Activated CD8-positive, alpha-beta memory T cell treated with anti-CD3 and anti-CD28 coated beads, Interleukin-2, amount 50 U/mL, for 24 hours (primary cell): ENCODE measurements at regions not wholly inside any gene's neighbourhood (a gene's known extent, or its start where the extent isn't known, plus 50 kb on each side); places are given as distances from the start of the nearest gene placed in this dataset.
"Not testable (repeated sequence)": the region's sequence is repeated elsewhere in the genome, so short reads cannot be mapped to it uniquely, and the experiment has no call there.

Experiments
- DNase-seq: peaks from one replicate; pipeline ENCODE4 v3.0.0-alpha.2; 2020; ENCODE audit errors: extremely low read depth

DNA sequence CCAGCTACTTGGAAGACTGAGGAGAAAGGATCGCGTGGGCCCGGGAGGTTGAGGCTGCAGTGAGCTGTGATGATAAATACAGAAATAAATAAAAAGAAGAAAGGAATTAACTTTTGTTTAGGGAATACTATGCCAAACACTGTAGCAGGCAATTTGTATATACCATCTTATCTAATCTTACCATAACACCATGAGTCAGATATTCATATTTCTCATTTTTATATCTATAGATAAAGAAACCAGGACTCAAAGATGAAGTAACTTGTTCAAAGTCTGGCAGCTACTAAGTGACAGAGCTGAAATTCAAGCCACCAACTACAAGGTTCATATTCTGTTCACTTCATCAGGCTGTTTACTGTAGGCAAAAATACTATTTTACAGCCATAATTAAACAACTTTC, 119.2 kb upstream of the SLC39A10 start:
- no peak for DNase-seq

DNA sequence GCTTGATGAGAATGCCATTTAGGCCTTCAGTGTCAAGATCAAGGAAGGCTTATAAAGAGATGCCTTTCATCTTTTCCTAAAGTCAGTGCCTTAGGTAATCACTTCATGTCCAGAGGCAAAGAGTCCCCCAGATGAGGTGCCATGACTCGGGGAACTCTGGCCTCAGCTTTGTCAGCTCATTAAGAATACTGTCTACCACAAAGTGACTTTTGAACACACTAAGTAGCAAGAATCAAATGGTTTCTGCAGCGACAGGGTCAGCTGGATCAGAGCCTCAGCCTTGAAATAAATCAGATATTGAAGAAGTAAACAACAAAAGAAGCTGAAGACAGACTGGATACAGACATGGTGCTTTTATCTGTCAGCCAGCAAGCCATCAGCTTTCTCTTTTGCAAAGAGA, 120.1 kb upstream of the SLC39A10 start:
- no peak for DNase-seq

DNA sequence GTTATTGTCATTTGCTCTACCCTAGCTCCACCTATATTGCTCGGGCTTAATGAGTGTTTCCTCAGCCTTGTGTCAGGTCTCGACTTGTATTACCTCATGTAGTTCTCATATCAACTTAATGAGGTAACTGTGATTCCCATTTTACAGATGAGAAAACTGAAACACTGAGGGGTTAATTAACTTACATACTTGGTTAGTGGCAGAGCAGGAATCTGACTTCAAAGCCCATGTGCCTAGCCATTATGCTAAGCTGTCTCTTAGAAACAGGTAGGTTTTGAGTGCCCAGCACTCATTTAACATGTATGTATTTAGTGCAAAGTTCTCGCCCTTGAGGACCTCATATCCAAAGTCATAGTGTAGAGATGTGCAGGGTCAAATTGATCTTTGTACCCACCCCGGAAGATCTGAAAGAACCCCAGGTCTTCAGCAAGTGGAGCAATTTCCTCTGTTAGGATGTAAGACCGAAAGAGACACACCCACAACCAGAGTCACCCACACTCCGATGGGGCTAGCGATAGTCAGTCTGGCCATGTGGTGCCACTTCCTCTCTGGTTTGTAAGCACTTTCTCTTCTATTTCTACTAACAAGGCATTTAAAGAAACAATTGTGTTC, 121.0 kb upstream of the SLC39A10 start:
- DNase-seq = peak; percentile 39

DNA sequence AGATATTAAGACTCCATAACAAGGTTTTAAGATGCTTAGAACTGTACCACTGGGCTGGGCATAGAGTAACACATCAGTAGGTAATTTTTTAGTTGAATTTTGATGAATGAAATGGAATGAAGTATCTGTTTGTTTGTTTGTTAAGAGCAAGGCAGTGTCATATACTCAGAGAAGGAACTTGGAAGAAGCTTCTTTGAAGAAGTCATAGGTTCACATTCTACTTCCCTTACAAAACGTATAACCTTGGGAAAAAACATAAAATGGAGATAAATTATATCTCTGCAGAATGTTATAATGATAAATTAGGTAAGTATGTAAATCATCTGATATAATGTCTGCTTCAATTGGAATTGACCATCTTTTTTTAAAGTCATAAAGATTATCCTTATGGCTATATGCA, 122.1 kb upstream of the SLC39A10 start:
- no peak for DNase-seq

DNA sequence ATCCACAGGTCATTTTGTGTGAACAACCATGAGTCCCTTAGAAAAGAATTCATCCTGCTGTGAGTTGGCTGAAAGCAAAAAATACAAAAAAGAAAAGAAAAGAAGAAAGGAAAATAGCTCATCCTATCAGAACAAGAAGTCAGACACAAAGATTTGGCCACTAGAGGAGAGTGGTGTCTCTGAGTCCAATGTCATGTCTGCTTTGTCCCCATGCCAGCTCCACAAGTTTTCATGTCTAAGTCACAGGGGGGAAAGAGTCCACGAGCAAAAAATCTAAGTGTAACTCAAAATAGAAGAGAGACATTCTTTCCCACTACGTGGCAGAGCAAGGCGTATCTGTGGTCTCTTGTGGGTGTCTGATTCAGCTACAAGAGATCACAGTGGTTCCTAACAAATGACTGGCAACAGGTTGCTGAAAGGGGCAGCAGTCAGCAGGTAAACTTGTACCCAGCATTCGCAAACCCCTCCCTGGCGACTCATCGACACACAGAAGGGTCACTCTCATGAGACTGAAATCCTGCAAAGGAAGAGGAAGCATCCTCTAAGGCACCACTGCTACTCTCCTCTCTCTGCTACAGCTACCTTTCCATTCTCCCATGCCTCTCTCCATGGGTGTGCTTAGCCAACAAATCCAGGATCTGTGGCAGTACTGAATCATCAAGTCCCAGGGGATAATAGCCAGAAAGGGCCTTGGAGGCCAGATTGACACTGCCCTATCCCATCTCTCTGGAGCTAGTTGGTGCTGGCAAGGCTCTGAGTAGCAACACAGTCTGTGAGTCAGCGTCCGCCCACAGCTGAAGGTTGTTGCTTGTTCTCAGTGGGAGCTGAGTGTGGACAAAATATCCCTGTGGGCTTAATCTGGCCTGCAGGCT, 123.0 kb upstream of the SLC39A10 start:
- DNase-seq = peak; percentile 42

DNA sequence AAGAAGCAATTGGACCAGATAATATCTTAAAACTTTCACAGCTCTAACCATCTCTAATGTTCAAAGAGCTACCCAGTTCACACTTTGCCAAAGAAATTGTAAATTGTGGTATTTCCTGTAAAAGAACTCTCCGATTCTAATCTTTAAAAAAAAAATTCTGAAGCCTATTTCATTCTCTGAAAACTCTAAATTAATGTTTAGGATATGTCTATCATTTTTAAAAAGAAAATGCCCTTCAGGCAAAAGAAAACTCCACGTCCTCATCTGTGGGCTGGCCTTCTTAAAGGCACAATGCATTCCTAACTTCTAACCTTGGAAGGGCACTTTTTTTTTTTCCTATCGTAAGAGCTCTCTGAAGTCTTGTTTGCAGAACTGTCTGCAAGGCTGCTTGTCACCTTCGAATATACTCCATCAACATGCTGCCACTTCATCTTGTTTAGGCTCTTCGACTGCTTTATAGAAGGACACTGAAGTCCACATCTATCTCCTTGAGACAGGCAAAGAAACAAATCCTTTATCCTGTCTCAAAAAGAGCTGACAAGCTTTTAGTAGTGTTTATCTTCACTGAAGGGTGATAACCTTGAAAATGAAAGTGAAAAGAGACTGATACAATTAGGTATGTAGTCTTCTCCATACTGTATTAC, 124.3 kb upstream of the SLC39A10 start:
- DNase-seq = no peak

DNA sequence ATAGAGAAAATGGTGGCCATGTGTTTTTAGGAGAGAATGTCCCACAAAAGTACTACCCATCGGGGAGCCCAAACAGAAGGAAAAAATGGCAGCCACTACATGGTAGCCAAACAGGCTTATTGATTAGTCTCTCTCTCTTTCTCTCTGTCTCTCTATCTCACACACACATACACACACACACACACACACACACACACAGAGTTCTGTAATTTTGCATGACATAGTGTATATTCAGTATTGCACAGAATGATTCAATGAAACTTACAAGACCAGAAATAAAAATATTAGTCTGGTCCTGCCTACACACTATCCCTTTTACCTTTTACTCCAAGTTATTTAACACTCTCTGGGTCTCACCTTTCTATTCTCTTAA, 124.8 kb upstream of the SLC39A10 start:
- DNase-seq = no peak

DNA sequence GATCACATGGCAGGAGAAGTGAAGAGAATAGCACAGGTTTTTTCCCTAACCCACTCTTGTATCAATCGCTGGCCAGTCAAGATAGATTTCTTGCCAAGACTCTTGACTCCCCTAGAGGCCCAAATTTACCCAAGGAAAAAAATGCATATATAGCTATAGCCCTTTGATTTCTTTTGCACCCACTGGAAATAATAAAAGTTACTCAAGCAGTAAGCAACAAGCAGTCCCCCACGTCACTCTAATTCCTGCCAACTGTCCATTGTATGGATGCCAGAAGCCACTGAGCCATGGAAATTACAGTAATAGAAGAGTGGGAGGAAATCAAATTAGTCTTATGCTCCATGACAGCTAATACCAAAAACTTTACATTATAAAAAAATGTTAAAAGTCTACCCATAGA, 125.3 kb upstream of the SLC39A10 start:
- DNase-seq = no peak

DNA sequence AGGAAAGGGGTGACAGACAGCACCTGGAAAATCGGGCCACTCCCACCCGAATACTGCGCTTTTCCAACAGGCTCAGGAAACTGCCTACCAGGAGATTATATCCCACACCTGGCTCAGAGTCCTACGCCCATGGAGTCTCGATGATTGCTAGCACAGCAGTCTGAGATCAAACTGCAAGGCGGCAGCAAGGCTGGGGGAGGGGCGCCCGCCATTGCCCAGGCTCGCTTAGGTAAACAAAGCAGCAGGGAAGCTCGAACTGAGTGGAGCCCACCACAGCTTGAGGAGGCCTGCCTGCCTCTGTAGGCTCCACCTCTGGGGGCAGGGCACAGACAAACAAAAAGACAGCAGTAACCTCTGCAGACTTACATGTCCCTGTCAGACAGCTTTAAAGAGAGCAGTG, 133.8 kb upstream of the SLC39A10 start:
- not testable (repeated sequence) for DNase-seq

DNA sequence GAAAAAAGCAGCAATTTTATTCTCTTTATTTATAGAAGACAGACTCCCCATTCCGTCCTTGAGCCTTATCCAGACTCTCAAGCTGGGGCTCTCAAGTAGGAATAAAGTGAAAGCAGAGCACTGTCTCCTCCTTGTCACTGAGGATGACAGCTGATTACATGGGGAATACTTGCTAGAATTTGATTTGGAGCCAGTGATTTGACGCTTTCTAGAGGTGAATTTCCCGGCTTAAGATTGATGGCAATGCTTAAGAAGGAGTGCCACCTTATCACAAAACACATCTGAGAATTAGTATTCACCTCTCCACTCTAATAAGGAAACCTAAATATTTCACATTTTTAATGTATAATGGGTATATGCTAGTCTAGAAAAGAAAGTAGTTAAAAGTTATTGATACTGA, 135.4 kb upstream of the SLC39A10 start:
- no peak for DNase-seq

DNA sequence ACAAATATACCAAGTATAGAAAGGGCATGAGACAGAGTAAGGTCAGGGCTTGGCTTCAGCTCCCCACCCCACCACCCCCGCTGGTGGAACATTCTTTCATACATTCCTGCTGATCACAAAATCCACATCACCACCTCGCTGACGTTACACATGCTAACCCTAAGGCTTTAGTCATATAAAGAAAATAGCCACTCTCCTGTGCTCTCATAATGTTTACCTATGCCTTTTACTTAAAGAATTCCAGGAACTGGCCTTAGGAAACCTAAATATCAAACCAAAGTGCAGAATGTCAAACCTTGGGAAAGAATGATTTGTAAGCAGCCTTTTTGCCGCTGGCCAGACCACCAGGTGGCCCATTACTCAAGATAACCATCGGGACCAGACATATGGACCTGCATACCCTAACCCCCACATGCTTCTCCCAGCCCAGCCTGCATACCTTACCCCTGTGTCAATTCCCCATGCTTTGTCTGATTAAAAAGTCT, 136.3 kb upstream of the SLC39A10 start:
- no peak for DNase-seq

DNA sequence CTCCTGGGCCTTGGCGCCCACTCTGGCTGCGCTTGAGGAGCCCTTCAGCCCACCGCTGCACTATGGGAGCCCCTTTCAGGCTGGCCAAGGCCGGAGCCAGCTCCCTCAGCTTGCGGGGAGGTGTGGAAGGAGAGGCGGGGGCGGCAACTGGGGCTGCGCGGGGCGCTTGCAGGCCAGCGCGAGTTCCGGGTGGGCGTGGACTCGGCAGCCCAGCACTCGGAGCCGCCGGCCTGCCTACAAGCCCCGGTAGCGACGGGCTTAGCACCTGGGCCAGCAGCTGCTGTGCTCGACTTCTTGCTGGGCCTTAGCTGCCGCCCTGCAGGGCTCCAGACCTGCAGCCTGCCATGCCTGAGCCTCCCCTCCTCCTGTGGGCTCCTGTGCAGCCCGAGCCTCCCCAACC, 141.5 kb upstream of the SLC39A10 start:
- DNase-seq = no peak

DNA sequence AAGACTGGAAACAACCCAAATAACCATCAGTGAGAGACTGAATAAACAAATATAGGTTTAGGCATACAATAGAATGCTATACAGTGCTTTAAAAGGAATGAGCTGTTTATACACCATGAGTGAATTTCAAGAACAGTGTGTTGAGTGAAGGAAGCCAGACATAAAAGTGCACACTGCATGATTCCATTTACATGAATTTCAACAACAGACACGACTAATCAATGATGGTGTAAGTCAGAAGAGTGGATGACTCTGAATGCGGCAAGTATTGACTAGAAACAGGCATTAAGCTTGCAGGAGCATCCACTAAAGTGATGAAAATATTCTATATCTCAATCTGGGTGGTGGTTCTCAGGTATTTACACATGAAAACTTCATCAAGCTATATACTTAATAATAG, 142.7 kb upstream of the SLC39A10 start:
- no peak for DNase-seq

DNA sequence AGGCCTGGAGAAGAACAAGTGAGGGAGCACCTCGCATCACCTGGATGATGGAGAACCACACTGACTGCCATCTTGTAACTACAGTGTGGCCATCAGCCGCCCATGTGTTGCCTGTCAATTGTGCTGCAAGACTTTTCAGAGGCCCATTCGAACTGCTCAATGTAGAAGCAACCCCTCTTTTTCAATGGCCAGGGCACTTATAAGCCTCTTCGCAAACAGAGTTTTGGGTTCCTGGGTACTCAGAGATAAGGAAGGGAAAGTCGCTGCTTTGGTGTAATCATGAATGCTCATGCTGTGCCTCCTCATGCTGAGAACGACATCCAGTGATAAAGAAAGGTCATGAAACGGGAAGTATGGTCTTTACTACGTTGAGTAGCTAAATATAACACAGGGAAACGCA, 143.9 kb upstream of the SLC39A10 start:
- DNase-seq = no peak

DNA sequence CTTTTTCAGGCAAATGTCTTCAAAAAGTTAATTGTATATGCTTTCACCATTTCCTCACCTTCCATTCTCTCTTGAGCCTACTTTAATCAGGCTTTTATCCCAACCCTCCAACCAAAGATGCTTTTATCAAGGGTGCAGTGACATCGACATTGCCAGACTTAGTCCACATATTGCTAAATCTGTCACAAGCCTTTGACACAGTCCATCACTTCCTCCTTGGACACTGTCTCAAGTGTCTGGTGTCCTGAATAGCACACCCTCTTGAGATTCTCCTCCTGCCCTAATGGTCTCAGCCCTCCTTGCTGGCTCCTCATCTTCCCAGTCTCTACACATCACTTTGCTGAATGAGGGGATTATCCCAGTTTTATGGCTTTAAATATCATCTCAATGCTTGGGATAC, 147.5 kb upstream of the SLC39A10 start:
- no peak for DNase-seq

DNA sequence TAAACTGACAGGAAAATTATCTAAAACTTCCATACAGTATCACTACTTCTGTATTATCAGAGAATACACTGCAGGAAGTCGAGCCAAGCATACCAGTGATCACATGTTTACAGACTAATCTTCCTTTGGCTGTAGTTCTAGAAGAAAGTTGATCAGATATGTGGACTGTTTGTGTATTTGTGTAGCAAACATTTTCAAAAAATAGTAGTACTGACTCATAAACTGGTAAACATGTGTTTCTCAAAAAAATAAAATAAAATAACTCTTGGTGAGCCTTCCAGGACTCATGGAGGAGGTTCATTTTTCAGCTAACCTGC, 148.9 kb upstream of the SLC39A10 start:
- DNase-seq = no peak

DNA sequence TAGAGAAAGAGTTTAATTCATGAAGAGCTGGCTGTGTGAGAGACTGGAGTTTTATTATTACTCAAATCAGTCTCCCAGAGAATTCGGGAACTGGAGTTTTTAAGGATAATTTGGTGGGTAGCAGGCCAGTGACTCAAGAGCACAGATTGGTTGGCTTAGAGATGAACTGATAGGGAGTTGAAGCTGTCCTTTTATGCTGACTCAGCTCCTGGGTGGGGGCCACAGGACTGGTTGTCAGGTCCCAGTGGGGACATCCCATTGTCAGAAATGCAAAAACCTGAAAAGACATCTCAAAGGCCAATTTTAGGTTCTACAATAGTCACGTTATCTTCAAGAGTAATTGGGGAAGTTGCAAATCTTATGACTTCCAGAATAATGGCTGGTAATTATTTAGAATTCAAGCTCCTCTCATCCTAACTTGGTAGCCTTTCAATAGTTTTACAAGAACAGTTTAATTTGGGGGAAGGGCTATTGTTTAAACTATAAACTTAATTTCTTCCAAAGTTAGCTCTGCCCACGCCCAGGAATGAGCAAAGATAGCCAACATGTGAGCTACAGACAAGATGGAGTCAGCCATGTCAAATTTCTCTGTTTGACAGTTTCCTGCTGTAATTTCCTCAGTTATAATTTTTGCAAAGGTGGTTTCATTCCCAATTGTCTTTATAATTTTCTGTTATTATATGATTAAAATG, 149.4 kb upstream of the SLC39A10 start:
- no peak for DNase-seq

DNA sequence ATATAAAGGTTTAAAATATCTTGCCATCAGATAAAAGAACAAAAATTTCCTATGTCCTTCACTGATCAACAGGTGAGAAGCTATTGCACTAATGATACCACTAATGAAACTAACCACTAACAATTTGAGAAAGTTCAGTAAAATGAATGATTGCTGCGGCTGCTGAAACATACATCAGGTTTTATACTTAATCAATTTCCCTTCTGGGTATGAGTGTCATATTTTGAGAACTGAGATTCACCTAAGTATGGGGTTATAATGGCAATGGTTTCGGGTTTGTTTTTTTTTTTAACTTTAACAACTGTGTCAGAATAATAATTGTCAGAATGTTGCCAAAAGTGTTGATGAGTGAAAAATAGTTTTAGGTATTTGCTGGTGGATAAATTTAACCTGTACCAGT, 151.3 kb upstream of the SLC39A10 start:
- no peak for DNase-seq

DNA sequence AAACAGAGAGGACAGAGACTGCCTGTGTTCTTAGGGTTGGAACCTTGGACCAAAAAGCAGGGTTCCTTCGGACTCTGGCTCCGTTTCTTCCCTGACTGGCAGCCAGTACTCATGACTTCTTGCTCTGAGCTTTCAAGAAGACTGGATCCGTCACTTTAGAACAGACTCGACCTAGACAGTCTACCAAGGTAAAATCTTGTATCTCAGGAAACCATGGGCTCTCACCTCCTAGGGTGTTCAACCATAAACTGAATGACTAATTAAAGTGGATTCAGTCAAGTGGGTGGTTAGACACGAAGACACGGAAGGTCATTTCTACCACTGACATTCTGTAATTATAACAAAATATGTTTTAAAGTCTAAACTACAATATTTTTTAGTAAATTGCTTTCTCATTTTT, 153.8 kb upstream of the SLC39A10 start:
- DNase-seq = no peak

DNA sequence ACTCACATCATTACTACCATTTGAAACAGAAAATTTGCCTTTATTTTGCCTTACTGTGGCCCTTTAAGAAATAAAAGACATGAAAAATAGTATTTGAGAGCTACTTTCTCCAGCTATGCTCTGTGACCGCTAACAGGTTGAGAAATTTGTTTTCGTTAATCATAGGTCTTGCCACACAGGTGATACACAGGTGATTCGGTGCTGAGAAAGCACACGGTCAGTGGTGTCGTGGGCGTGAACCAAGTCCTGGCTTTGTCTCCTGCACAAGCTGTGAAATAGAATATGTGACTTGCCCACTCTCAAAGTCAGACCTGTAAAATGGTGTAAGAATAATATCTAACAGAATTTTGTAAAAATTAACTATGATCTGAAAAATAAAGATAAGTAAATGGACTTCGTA, 155.3 kb upstream of the SLC39A10 start:
- no peak for DNase-seq

DNA sequence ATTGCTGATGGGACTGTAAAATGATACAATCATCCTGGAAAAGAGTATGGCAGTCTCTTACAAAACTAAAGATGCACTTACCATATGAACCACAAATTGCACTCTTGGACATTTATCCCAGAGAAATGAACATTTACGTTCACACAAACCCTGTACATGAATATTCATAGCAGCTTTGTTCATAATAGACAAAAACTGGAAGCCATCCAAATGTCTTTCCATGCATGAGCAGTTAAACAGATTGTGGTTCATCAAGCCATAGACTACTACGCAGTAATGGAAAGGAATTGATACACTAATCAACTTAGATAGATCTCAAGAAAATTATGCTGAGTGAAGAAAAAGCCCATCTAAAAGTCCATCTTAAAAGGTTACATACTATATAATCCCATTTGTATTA, 156.1 kb upstream of the SLC39A10 start:
- no peak for DNase-seq

DNA sequence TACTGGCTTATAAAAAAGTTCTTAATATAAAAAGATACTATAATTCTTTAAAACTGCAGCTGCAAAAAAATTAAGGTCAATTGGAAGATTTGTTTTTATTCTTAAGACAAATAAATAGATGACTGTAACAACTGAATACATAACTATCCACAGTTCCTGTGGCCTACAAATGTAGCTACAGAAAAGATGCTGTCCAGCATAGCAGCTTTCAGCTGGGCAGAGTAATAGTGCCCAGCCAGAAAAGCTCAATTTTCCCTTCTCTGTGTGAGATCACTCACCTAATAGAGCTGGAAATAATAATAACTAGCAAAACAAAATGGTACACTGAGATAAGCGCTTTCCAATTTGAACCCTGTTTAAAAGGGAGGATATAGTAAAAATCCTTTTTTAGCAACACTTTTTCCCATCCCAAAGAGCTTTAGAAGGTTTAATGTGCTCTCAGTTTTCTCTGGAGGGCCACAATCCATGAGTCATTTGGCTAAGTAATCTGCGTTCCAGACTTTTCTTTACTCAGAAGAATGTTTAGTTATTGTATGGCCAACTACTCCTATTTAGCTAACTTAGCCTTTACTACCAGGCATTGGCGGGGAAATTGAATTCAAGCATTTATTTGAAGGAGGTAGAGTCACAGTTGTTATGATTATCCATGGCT, 158.1 kb upstream of the SLC39A10 start:
- no peak for DNase-seq
